ENCODE measurements at regions not wholly inside any gene's neighbourhood (a gene's known extent, or its start where the extent isn't known, plus 50 kb on each side); places are given as distances from the start of the nearest gene placed in this dataset.
A peak's percentile ranks its signal among the peaks of the same experiment; 100 is the strongest.
"Not testable (repeated sequence)": the region's sequence is repeated elsewhere in the genome, so short reads cannot be mapped to it uniquely, and the experiment has no call there.

DNA sequence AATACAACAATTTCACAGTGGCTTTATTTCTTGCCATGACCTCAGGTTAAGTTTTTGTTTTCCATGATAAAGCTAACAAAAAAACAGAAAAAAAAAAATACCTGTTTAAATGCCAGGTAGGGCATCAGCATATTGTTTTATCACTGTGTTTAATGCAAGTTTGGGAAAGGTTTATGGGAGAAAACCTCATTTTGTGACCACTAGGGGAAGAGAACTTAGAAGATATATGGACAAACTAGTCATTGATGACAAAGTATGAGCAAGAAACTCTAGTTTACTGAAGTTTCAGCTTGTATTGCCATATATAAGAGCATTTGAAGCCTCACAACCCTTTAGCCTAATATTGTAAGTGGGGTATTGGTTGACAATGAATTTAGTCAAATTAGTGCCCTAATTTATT is 1431.4 kb upstream of the CDH18 start:
- no peaks in the 10 kb centered on the region for H3K4me1 ChIP-seq
- H3K27ac ChIP-seq, result no peak overlapping the region
- no peak overlapping the region for H3K4me3 ChIP-seq
- no peak for DNase-seq
- intact Hi-C loops (cut with DNase I), result no loop called here
- H3K27me3 ChIP-seq, result no peaks in the 10 kb centered on the region
- no peaks in the 10 kb centered on the region for H3K36me3 ChIP-seq
- H3K9me3 ChIP-seq, result no peaks in the 10 kb centered on the region
- TF ChIP-seq POLR2A (IDR thresholded peaks at IDR 0.05), result no peak
- no peak for TF ChIP-seq EP300 (IDR thresholded peaks at IDR 0.05)
- no peak for TF ChIP-seq CTCF (IDR thresholded peaks at IDR 0.05)
- no peak for TF ChIP-seq POLR2AphosphoS5 (IDR thresholded peaks at IDR 0.05)

DNA sequence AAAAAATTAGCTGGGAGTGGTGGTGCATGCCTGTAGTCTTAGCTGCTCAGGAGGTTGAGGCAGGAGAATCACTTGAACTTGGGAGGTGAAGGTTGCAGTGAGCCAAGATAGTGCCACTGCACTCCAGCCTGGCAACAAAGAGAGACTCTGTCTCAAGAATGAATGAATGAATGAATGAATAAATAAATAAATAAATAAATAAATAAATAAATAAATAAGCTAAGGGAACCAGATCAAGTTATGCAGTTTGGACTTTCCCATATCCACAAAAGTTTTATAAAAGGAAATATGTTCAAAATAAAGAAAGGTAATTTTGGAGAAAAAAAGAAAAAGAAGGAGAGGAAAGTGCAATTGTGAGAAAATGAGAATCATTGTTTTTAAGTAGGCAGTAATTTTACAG is 1414.1 kb upstream of the CDH18 start:
- H3K36me3 ChIP-seq; H3K27me3 ChIP-seq; intact Hi-C loops (cut with DNase I); H3K27ac ChIP-seq; H3K9me3 ChIP-seq; DNase-seq; H3K4me1 ChIP-seq; H3K4me3 ChIP-seq: not testable (repeated sequence)

- DNase-seq, result no peak
- Histone ChIP-seq H3K4me3 (no peak overlapping the region), H3K27ac (no peak overlapping the region), H3K36me3 (no peaks in the 10 kb centered on the region), H3K4me1 (no peaks in the 10 kb centered on the region), H3K27me3 (no peaks in the 10 kb centered on the region), H3K9me3 (no peaks in the 10 kb centered on the region)
- TF ChIP-seq CTCF (IDR thresholded peaks at IDR 0.05), result no peak
- TF ChIP-seq POLR2AphosphoS5 (IDR thresholded peaks at IDR 0.05), result no peak
- TF ChIP-seq EP300 (IDR thresholded peaks at IDR 0.05), result no peak
- TF ChIP-seq POLR2A (IDR thresholded peaks at IDR 0.05), result no peak
- 40 to 49% methylated on average over 3 of the region's 3 CpGs for WGBS, 2 donors
- intact Hi-C loops (cut with DNase I), result no loop called here
Observed at GRCh38 chr5:21398511-21398910, 1410.5 kb upstream of the CDH18 start.

DNA sequence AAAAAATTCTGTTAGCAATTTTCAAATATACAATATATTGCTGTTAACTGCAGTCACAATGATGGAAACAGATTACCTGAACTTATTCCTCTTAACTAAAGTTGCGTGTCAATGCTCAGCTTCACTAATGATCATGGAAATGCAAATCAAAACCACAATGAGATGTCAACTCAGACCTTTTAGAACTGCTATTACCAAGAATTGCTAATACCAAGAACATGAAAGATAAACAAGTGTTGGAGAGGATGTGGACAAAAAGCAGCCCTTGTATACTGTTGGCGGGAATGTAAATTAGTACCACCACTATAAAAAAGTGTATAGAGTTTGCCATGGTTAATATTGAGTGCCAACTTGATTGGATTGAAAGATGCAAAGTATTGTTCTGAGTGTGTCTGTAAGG is 1409.7 kb upstream of the CDH18 start:
- no peak for TF ChIP-seq EP300 (IDR thresholded peaks at IDR 0.05)
- no peak for TF ChIP-seq POLR2AphosphoS5 (IDR thresholded peaks at IDR 0.05)
- no peak for TF ChIP-seq CTCF (IDR thresholded peaks at IDR 0.05)
- no peak for TF ChIP-seq POLR2A (IDR thresholded peaks at IDR 0.05)
- Histone ChIP-seq H3K4me3 (no peak overlapping the region), H3K9me3 (no peaks in the 10 kb centered on the region), H3K27me3 (no peaks in the 10 kb centered on the region), H3K36me3 (no peaks in the 10 kb centered on the region), H3K4me1 (no peaks in the 10 kb centered on the region), H3K27ac (no peak overlapping the region)
- intact Hi-C loops (cut with DNase I), result no loop called here
- DNase-seq, result no peak
- WGBS, 2 donors, result 87 to 89% methylated on average over 2 of the region's 2 CpGs

GRCh38 chr5:21391506-21391905 is 1403.5 kb upstream of the CDH18 start:
- no peak for DNase-seq
- H3K27ac ChIP-seq, result no peak overlapping the region
- no peaks in the 10 kb centered on the region for H3K36me3 ChIP-seq
- no peak overlapping the region for H3K4me3 ChIP-seq
- H3K27me3 ChIP-seq, result no peaks in the 10 kb centered on the region
- no peaks in the 10 kb centered on the region for H3K4me1 ChIP-seq
- intact Hi-C loops (cut with DNase I), result no loop called here
- WGBS, 2 donors, result 86 to 90% methylated on average over 1 of the region's 1 CpG
- TF ChIP-seq CTCF (IDR thresholded peaks at IDR 0.05) (no peak), POLR2AphosphoS5 (IDR thresholded peaks at IDR 0.05) (no peak), POLR2A (IDR thresholded peaks at IDR 0.05) (no peak), EP300 (IDR thresholded peaks at IDR 0.05) (no peak)
- H3K9me3 ChIP-seq, result no peaks in the 10 kb centered on the region

GRCh38 chr5:21360754-21361153 is 1372.8 kb upstream of the CDH18 start:
- H3K27ac ChIP-seq; intact Hi-C loops (cut with DNase I); H3K27me3 ChIP-seq; H3K4me1 ChIP-seq; H3K4me3 ChIP-seq; H3K36me3 ChIP-seq; H3K9me3 ChIP-seq; DNase-seq: not testable (repeated sequence)

DNA sequence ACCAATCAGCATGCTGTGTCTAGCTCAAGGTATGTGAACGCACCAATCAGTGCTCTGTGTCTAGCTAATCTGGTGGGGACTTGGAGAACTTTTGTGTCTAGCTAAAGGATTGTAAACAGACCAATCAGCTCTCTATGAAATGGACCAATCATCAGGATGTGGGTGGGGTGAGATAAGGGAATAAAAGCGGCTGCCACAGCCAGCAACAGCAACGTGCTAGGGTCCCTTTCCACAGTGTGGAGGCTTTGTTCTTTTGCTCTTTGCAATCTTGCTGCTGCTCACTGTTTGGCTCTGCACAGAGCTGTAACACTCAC is 1353.9 kb upstream of the CDH18 start:
- WGBS, 2 donors, result 73 to 81% methylated on average over 3 of the region's 3 CpGs
- peak overlapping the region in 1 of 4 donors; percentile 34 for H3K4me3 ChIP-seq
- H3K9me3 ChIP-seq; H3K27me3 ChIP-seq; H3K27ac ChIP-seq; H3K36me3 ChIP-seq; intact Hi-C loops (cut with DNase I); H3K4me1 ChIP-seq; DNase-seq: not testable (repeated sequence)

DNA sequence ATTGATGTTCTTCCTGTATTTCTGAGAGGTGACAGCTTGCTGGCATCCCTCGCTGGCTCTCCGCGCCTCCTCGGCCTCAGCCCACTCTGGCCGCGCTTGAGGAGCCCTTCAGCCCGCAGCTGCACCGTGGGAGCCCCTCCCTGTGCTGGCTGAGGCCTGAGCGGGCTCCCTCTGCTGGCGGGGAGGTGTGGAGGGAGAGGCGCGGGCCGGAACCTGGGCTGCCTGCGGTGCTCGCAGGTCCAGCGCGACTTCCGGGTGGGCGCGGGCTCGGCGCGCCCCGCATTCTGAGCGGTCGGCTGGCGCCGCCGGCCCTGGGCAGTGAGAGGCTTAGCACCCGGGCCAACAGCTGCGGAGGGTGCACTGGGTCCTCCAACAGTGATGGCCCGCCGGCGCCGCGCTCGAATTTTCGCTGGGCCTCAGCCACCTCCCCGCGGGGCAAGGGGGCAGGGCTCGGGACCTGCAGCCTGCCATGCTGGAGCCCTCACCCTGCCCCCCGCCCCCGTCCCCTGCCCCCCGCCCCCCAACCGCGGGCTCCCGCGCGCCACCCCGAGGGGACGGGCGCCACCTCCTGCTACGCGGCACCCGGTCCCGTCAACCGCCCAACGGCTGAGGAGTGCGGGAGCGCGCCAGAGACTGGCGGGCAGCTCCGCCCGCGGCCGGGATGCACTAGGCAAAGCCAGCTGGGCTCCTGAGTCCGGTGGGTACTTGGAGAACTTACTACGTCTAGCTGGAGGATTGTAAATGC is 1353.4 kb upstream of the CDH18 start:
- WGBS, 2 donors, result 47 to 65% methylated on average over 39 to 42 of the region's 68 CpGs
- intact Hi-C loops (cut with DNase I); DNase-seq: not testable (repeated sequence)

GRCh38 chr5:21340233-21340632 is 1352.2 kb upstream of the CDH18 start:
- H3K27ac ChIP-seq; intact Hi-C loops (cut with DNase I); H3K36me3 ChIP-seq; H3K9me3 ChIP-seq; H3K27me3 ChIP-seq; DNase-seq; H3K4me3 ChIP-seq; H3K4me1 ChIP-seq: not testable (repeated sequence)
- 76 to 84% methylated on average over 3 of the region's 3 CpGs for WGBS, 2 donors

More for the DNA sequence above, 1353.4 kb upstream of the CDH18 start:
- not testable (repeated sequence) for H3K27me3 ChIP-seq, H3K9me3 ChIP-seq, H3K4me1 ChIP-seq, H3K27ac ChIP-seq, H3K36me3 ChIP-seq
- H3K4me3 ChIP-seq, result peak overlapping the region in 1 of 4 donors; percentile 34
